ENCODE measurements at regions not wholly inside any gene's neighbourhood (a gene's known extent, or its start where the extent isn't known, plus 50 kb on each side); places are given as distances from the start of the nearest gene placed in this dataset.

- ChIA-PET POLR2A (no interaction called here), CTCF (no interaction called here)
- Histone ChIP-seq H3K4me3 (ENCODE audit: low read depth, low read length) (no peak overlapping the region), H3K27me3 (ENCODE audit: control insufficient read depth, insufficient read depth, low read length) (no peaks in the 10 kb centered on the region), H3K36me3 (ENCODE audit: control insufficient read depth, insufficient read depth, low read length) (no peaks in the 10 kb centered on the region)
- DNase-seq (ENCODE audit: low read depth) = no peak
- no peak for TF ChIP-seq CTCF (IDR thresholded peaks at IDR 0.05; ENCODE audit: insufficient read depth, low read depth, low read length)
Observed at GRCh38 chr15:62377736-62378480, 212.8 kb upstream of the C2CD4B start.

GRCh38 chr15:62378772-62379498, 213.8 kb upstream of the C2CD4B start:
- CTCF ChIA-PET = no interaction called here
- Histone ChIP-seq H3K4me3 (ENCODE audit: low read depth, low read length) (no peak overlapping the region), H3K27me3 (ENCODE audit: control insufficient read depth, insufficient read depth, low read length) (no peaks in the 10 kb centered on the region), H3K36me3 (ENCODE audit: control insufficient read depth, insufficient read depth, low read length) (no peaks in the 10 kb centered on the region)
- DNase-seq (ENCODE audit: low read depth) = no peak
- no peak for TF ChIP-seq CTCF (IDR thresholded peaks at IDR 0.05; ENCODE audit: insufficient read depth, low read depth, low read length)
- POLR2A ChIA-PET = no interaction called here

GRCh38 chr15:62380011-62380410, 214.9 kb upstream of the C2CD4B start:
- Histone ChIP-seq H3K36me3 (ENCODE audit: control insufficient read depth, insufficient read depth, low read length) (no peaks in the 10 kb centered on the region), H3K4me3 (ENCODE audit: low read depth, low read length) (no peak overlapping the region), H3K27me3 (ENCODE audit: control insufficient read depth, insufficient read depth, low read length) (no peaks in the 10 kb centered on the region)
- DNase-seq (ENCODE audit: low read depth) = no peak
- no peak for TF ChIP-seq CTCF (IDR thresholded peaks at IDR 0.05; ENCODE audit: insufficient read depth, low read depth, low read length)
- CTCF ChIA-PET = no interaction called here
- POLR2A ChIA-PET = no interaction called here

- CTCF ChIA-PET = interaction anchor here (0.6 kb wide), 1 partner anchor 56 kb away, joined by 3 read pairs; no protein-coding TSS in a partner anchor
- POLR2A ChIA-PET = no interaction called here
Observed at GRCh38 chr15:62382046-62382445, 217.0 kb upstream of the C2CD4B start.

More at GRCh38 chr15:62382046-62382445, 217.0 kb upstream of the C2CD4B start:
- Histone ChIP-seq H3K36me3 (ENCODE audit: control insufficient read depth, insufficient read depth, low read length) (no peaks in the 10 kb centered on the region), H3K4me3 (ENCODE audit: low read depth, low read length) (no peak overlapping the region), H3K27me3 (ENCODE audit: control insufficient read depth, insufficient read depth, low read length) (no peaks in the 10 kb centered on the region)
- no peak for TF ChIP-seq CTCF (IDR thresholded peaks at IDR 0.05; ENCODE audit: insufficient read depth, low read depth, low read length)
- no peak for DNase-seq (ENCODE audit: low read depth)
